Trophoblast cell (in vitro differentiated cells and primary cell): ENCODE measurements at regions not wholly inside any gene's neighbourhood (a gene's known extent, or its start where the extent isn't known, plus 50 kb on each side); places are given as distances from the start of the nearest gene placed in this dataset.
"Not testable (repeated sequence)": the region's sequence is repeated elsewhere in the genome, so short reads cannot be mapped to it uniquely, and the experiment has no call there.

ENCODE experiments used
- DNase-seq, 2 donors: peaks; one replicate each; pipeline ENCODE4 v3.0.0-alpha.2; 2016
- H2AFZ ChIP-seq: 2 replicates; pipeline ENCODE4 v1.6.1; 2013; ENCODE audit warnings: low read length, moderate library complexity, mild to moderate bottlenecking; ENCODE audit not compliant: insufficient read depth, poor library complexity
- H2AK5ac ChIP-seq: 2 replicates; pipeline ENCODE4 v1.6.1; 2013; ENCODE audit warnings: mild to moderate bottlenecking, low read length
- H2BK120ac ChIP-seq: 2 replicates; pipeline ENCODE4 v1.6.1; 2013; ENCODE audit warnings: low read length, mild to moderate bottlenecking, moderate library complexity; ENCODE audit not compliant: insufficient read depth, poor library complexity
- H2BK12ac ChIP-seq: 2 replicates; pipeline ENCODE4 v1.6.1; 2013; ENCODE audit warnings: mild to moderate bottlenecking, low read length, moderate library complexity
- H2BK5ac ChIP-seq: 2 replicates; pipeline ENCODE4 v1.6.1; 2013; ENCODE audit warnings: low read length, low read depth, moderate library complexity, mild to moderate bottlenecking; ENCODE audit not compliant: poor library complexity
- H3K14ac ChIP-seq: 2 replicates; pipeline ENCODE4 v1.6.1; 2013; ENCODE audit warnings: mild to moderate bottlenecking, low read length
- H3K18ac ChIP-seq: 2 replicates; pipeline ENCODE4 v1.6.1; 2013; ENCODE audit warnings: mild to moderate bottlenecking, low read length
- H3K23ac ChIP-seq: 2 replicates; pipeline ENCODE4 v1.6.1; 2013; ENCODE audit warnings: low read length
- H3K27ac ChIP-seq: 2 replicates; pipeline ENCODE4 v1.5.1; 2013; ENCODE audit warnings: low read depth, mild to moderate bottlenecking, inconsistent platforms, low read length, moderate library complexity
- H3K27me3 ChIP-seq: 2 replicates; pipeline ENCODE4 v1.6.1; 2013; ENCODE audit warnings: inconsistent platforms, mild to moderate bottlenecking, low read length, moderate library complexity; ENCODE audit not compliant: insufficient read depth
- H3K36me3 ChIP-seq, 2 experiments: 1 replicate in 1 of 2; 2 replicates in 1 of 2; pipeline ENCODE4 v1.6.1; 2013; ENCODE audit warnings: low read length in 2 of 2, mild to moderate bottlenecking in 2 of 2, moderate library complexity in 1 of 2; ENCODE audit not compliant: insufficient read depth in 2 of 2, control insufficient read depth in 1 of 2
- H3K4ac ChIP-seq: 2 replicates; pipeline ENCODE4 v1.6.1; 2013; ENCODE audit warnings: low read depth, mild to moderate bottlenecking, low read length, moderate library complexity
- H3K4me1 ChIP-seq, 2 experiments: 1 replicate in 1 of 2; 2 replicates in 1 of 2; pipeline ENCODE4 v1.6.1; 2013; ENCODE audit warnings: low read length in 2 of 2, mild to moderate bottlenecking in 2 of 2, moderate library complexity in 1 of 2; ENCODE audit not compliant: insufficient read depth in 2 of 2, control insufficient read depth in 1 of 2
- H3K4me2 ChIP-seq: 2 replicates; pipeline ENCODE4 v1.6.1; 2013; ENCODE audit warnings: inconsistent platforms, mild to moderate bottlenecking, low read length, moderate library complexity
- H3K4me3 ChIP-seq: 2 replicates; pipeline ENCODE4 v1.5.1; 2013; ENCODE audit warnings: mild to moderate bottlenecking, low read depth, low read length, inconsistent platforms
- H3K79me1 ChIP-seq: one replicate; pipeline ENCODE4 v1.6.1; 2013; ENCODE audit warnings: low read length
- H3K79me2 ChIP-seq: 2 replicates; pipeline ENCODE4 v1.6.1; 2013; ENCODE audit warnings: low read length, mild to moderate bottlenecking; ENCODE audit not compliant: control insufficient read depth, insufficient read depth, poor library complexity
- H3K9ac ChIP-seq: 2 replicates; pipeline ENCODE4 v1.6.1; 2013; ENCODE audit warnings: mild to moderate bottlenecking, low read length
- H3K9me3 ChIP-seq: 2 replicates; pipeline ENCODE4 v1.6.1; 2013; ENCODE audit warnings: low read depth, mild to moderate bottlenecking, control low read depth, inconsistent platforms, low read length; ENCODE audit not compliant: insufficient read depth
- H4K12ac ChIP-seq: 2 replicates; pipeline ENCODE4 v1.6.1; 2013; ENCODE audit warnings: low read depth, mild to moderate bottlenecking, low read length, moderate library complexity
- H4K8ac ChIP-seq: 2 replicates; pipeline ENCODE4 v1.6.1; 2013; ENCODE audit warnings: low read depth, mild to moderate bottlenecking, low read length, moderate library complexity
- H4K91ac ChIP-seq: one replicate; pipeline ENCODE4 v1.6.1; 2013; ENCODE audit warnings: low read depth, mild to moderate bottlenecking, low read length, moderate library complexity
- WGBS: extraction: QIAGEN DNeasy Blood & Tissue Kit; methylation state at CpG from one replicate; pipeline ENCODE4 v1.1.7; 2013; ENCODE audit warnings: missing lambda C conversion rate; ENCODE audit not compliant: insufficient read length, insufficient coverage; ENCODE audit errors: extremely low coverage; 5-methylcytosine and 5-hydroxymethylcytosine counted together

DNA sequence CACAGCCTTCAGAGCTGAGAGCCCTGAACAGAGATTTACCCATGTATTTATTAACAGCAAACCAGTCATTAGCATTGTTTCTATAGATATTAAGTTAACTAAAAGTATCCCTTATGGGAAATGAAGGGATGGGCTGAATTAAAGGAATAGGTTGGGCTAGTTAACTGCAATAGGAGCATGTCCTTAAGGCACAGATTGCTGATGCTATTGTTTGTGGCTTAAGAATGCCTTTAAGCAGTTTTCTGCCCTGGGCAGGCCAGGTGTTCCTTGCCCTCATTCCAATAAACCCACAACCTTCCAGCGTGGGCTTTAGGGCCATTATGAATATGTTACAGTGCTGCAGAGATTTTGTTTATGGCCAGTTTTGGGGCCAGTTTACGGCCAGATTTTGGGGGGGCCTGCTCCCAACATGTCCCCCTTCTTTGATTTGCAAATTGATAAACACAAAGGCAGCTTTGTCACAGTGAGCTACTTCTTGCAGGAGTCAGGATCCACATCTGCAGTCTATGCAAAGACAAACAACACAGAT is 61.2 kb upstream of the FMNL2 start:
- not testable (repeated sequence) for H3K36me3 ChIP-seq, H3K4me3 ChIP-seq, H4K12ac ChIP-seq, H3K14ac ChIP-seq, H4K8ac ChIP-seq, H3K9me3 ChIP-seq, H3K4me1 ChIP-seq, H2AK5ac ChIP-seq, H3K79me2 ChIP-seq, DNase-seq, H3K27me3 ChIP-seq, H3K23ac ChIP-seq, H3K4ac ChIP-seq, H3K4me2 ChIP-seq, H2BK12ac ChIP-seq, H3K27ac ChIP-seq, H2AFZ ChIP-seq, H2BK120ac ChIP-seq, H4K91ac ChIP-seq, H3K18ac ChIP-seq, H2BK5ac ChIP-seq, H3K9ac ChIP-seq, H3K79me1 ChIP-seq
- no CpG with 5 or more reads among the region's 2 CpGs for WGBS

DNA sequence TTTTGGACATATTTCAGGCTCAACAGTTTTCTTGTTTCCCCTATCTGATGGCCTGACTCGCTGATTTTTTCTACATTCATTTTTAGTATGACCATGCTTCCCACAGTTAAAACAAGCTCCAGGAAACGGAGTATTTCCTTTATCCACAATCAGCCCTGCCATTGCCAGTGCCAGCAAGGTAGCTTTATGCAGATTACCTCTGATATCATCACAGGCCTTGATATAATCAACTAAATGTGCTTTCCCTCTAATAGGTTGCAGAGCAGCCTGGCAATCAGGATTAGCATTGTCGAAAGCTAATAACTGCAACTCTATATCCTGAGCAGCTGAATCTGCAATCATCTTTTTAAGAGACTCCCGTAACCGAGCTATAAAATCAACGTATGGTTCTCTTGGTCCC is 57.1 kb upstream of the FMNL2 start:
- H3K18ac ChIP-seq, H3K36me3 ChIP-seq, H3K14ac ChIP-seq, H2AK5ac ChIP-seq, H3K9ac ChIP-seq, H3K27me3 ChIP-seq, H3K79me2 ChIP-seq, H3K4me2 ChIP-seq, H3K4ac ChIP-seq, H3K23ac ChIP-seq, H3K79me1 ChIP-seq, H2AFZ ChIP-seq, H4K12ac ChIP-seq, H4K8ac ChIP-seq, H3K4me1 ChIP-seq, H4K91ac ChIP-seq, DNase-seq, H2BK5ac ChIP-seq, H2BK120ac ChIP-seq, H3K4me3 ChIP-seq, H3K27ac ChIP-seq, H2BK12ac ChIP-seq, H3K9me3 ChIP-seq: not testable (repeated sequence)
- WGBS = no CpG with 5 or more reads among the region's 6 CpGs

DNA sequence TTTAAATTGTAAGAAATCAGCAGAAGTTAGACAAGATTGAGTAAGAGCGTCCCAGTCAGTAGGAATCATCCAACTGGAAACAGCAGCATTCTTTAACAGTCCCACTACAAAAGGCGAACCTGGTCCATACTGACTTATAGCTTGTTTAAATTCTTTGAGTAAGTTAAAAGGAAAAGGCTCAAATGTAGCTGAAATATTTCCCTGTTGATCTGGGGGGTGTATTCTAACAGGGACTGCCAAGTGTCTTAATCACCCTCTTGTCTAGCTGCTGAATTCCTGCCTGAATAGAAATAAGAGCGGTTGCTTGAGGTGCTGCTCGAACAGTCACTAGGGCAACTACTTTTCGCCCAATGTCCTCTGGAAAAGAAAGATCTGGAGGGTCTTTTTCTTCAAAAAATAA is 56.4 kb upstream of the FMNL2 start:
- Histone ChIP-seq H3K36me3 (no peaks in the 10 kb centered on the region), H2AK5ac (no peak overlapping the region), H3K79me1 (no peaks in the 10 kb centered on the region), H4K12ac (no peak overlapping the region), H2BK5ac (no peak overlapping the region), H2BK120ac (no peak overlapping the region), H3K27ac (no peak overlapping the region), H2BK12ac (no peak overlapping the region), H3K4me1 (no peaks in the 10 kb centered on the region), H3K4ac (no peak overlapping the region), H3K4me3 (no peak overlapping the region), H2AFZ (no peak overlapping the region), H3K9me3 (peaks cover 5% of the 10 kb centered on the region), H3K4me2 (no peak overlapping the region), H3K23ac (no peak overlapping the region), H3K27me3 (no peaks in the 10 kb centered on the region), H3K14ac (no peak overlapping the region), H3K9ac (no peak overlapping the region), H3K18ac (no peak overlapping the region), H4K8ac (no peak overlapping the region), H4K91ac (no peak overlapping the region), H3K79me2 (no peaks in the 10 kb centered on the region)
- WGBS = no CpG with 5 or more reads among the region's 5 CpGs
- DNase-seq = no peak

DNA sequence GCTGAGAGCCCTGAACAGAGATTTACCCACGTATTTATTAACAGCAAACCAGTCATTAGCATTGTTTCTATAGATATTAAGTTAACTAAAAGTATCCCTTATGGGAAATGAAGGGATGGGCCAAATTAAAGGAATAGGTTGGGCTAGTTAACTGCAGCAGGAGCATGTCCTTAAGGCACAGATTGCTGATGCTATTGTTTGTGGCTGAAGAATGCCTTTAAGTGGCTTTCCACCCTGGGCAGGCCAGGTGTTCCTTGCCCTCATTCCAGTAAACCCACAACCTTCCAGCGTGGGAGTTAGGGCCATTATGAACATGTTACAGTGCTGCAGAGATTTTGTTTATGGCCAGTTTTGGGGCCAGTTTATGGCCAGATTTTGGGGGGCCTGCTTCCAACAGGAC is 55.6 kb upstream of the FMNL2 start:
- not testable (repeated sequence) for H3K23ac ChIP-seq, H3K4me2 ChIP-seq, H3K79me2 ChIP-seq, H3K27me3 ChIP-seq, H3K9me3 ChIP-seq, H4K91ac ChIP-seq, H2AK5ac ChIP-seq, H3K36me3 ChIP-seq, H2BK5ac ChIP-seq, H3K4ac ChIP-seq, DNase-seq, H3K18ac ChIP-seq, H2BK120ac ChIP-seq, H3K79me1 ChIP-seq, H2BK12ac ChIP-seq, H4K8ac ChIP-seq, H3K4me1 ChIP-seq, H4K12ac ChIP-seq, H2AFZ ChIP-seq, H3K27ac ChIP-seq, H3K9ac ChIP-seq, H3K14ac ChIP-seq, H3K4me3 ChIP-seq
- WGBS = no CpG with 5 or more reads among the region's 2 CpGs
